Fibroblast of the aortic adventitia (primary cell): ENCODE measurements at regions not wholly inside any gene's neighbourhood (a gene's known extent, or its start where the extent isn't known, plus 50 kb on each side); places are given as distances from the start of the nearest gene placed in this dataset.

ENCODE experiments used
- DNase-seq: peaks from one replicate; pipeline ENCODE4 v3.0.0-alpha.2; 2010; ENCODE audit warnings: low read depth
- H3K4me3 ChIP-seq: 2 replicates; pipeline ENCODE4 v1.5.1; 2011; ENCODE audit warnings: low read depth, mild to moderate bottlenecking, control low read depth, low read length, moderate library complexity
- CTCF ChIP-seq: IDR thresholded peaks from 2 replicates; pipeline ENCODE4 v1.5.1; 2011; ENCODE audit warnings: mild to moderate bottlenecking, low read length, control low read depth, inconsistent platforms; ENCODE audit not compliant: insufficient read depth

DNA sequence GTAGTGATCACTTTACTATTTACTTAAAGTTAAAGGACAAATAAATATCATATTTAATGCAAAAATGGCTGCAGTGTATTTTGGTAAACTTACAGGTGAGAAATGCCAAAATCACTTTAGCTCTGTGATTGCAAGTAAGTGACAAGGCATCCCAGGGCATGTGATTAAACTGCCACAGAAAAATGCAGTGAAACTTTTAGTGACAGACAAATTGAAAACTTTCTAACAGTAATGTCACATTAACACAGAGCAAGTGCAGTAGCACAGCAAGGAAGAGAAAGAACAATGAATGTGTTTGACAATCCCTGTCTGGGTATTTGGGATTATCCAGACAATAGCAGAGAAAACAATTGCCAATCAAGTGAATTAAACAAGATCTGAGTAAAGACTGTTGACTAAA lies 606.8 kb downstream of the SLCO4C1 start:
- no peak for TF ChIP-seq CTCF
- no peak overlapping the region for H3K4me3 ChIP-seq
- no peak for DNase-seq

DNA sequence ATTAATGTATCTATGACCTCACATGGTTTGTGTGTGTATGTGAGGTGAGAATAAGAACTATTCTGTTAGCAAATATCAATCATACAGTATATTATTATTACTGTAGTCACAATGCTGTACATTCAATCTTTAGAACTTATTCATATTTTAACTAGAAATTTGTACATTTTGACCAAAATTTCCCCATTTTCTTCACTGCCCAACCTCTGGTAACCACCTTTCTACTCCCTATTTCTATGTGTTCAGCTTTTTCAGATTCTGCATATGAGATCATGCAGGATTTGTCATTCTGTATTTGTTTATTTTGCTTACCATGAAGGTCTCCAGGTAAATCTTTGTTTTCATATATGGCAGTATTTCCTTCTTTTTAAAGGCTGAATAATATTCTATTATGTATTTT lies 607.9 kb downstream of the SLCO4C1 start:
- no peak for TF ChIP-seq CTCF
- no peak for DNase-seq
- no peak overlapping the region for H3K4me3 ChIP-seq

GRCh38 chr5:101687349-101687985 lies 608.6 kb downstream of the SLCO4C1 start:
- DNase-seq, result no peak
- TF ChIP-seq CTCF, result no peak
- no peak overlapping the region for H3K4me3 ChIP-seq

GRCh38 chr5:101686536-101687157 lies 609.4 kb downstream of the SLCO4C1 start:
- TF ChIP-seq CTCF, result no peak
- DNase-seq, result no peak

DNA sequence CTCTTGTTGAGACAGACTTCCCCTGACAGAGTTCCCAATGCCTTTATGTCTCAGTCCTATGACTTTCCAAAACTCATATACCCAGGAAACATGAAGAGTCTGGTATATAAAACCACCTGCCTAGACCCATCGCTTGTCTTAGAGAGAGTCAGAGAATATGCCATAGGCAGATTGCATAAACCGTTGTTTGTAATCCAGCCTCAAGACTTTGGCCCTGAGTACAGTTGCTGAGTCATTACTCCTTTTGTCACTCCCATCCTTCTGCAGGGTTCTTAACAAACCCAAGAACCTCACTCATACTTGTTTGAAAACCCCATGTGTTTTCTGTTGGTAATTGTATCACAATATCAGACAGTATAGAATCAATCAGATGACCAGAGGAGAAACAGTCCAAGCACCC lies 616.3 kb downstream of the SLCO4C1 start:
- DNase-seq, result peak; percentile 21
- H3K4me3 ChIP-seq, result no peak overlapping the region
- TF ChIP-seq CTCF, result no peak

More at GRCh38 chr5:101686536-101687157, 609.4 kb downstream of the SLCO4C1 start:
- no peak overlapping the region for H3K4me3 ChIP-seq

DNA sequence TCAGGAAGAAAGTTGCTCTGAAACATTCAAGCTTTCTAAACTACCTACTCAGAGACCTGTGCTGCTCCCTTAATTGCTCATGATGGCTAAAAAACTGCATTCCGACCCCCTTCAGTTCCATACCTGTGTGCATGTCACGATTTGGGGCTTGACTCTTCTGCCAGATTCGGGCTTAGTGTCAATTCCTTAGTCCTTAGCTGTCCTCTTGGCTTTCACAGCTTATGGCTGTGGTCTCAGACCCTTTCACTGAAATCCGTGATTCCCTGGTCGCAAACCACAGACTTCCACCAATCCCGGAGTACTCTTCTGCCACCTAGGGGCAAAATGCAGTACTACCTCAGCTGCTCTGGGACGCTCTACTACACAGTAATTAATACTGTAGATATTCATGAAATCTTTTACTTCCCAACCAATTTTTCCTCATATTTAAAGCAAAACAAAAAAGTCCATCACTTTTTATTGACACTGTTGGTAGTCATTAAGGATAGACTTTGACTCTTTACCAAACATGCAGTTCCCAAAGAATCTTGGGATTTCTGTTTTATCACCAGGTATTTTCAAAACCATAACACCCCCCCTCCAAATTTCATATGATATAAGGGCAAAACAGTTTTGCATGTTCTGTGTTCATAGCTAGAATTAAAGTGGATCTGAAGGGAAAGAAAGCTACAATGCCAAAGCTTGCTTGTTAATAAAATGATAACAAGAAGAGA lies 617.4 kb downstream of the SLCO4C1 start:
- no peak overlapping the region for H3K4me3 ChIP-seq
- peak; percentile 61 for DNase-seq
- TF ChIP-seq CTCF, result peak; percentile 91
